ENCODE measurements at regions not wholly inside any gene's neighbourhood (a gene's known extent, or its start where the extent isn't known, plus 50 kb on each side); places are given as distances from the start of the nearest gene placed in this dataset.

- H3K9me3 ChIP-seq (ENCODE audit: control extremely low read depth in 1 of 5, control insufficient read depth in 4 of 5, insufficient read depth in 2 of 5, low read depth in 1 of 5, low read length in 4 of 5) = no peaks in the 10 kb centered on the region
- WGBS (ENCODE audit: insufficient coverage) = 82% methylated on average over 2 of the region's 6 CpGs
- no peak overlapping the region for H3K4me3 ChIP-seq (ENCODE audit: control insufficient read depth in 1 of 7, extremely low read depth in 1 of 7, insufficient read depth in 4 of 7, low read depth in 2 of 7, low read length in 6 of 7)
- no peak for DNase-seq
- no peaks in the 10 kb centered on the region for H3K36me3 ChIP-seq (ENCODE audit: control insufficient read depth in 4 of 4, insufficient read depth in 4 of 4, low read length in 3 of 4)
- H3K4me1 ChIP-seq (ENCODE audit: control extremely low read depth in 1 of 4, control insufficient read depth in 4 of 4, insufficient read depth in 4 of 4, low read length in 3 of 4) = no peaks in the 10 kb centered on the region
- ChIA-PET POLR2A (no interaction called here), CTCF (no interaction called here)
- no peak overlapping the region for H3K27ac ChIP-seq (ENCODE audit: insufficient read depth in 1 of 2, low read depth in 1 of 2, low read length in 2 of 2, poor library complexity in 1 of 2, severe bottlenecking in 2 of 2)
- no peaks in the 10 kb centered on the region for H3K27me3 ChIP-seq (replicated peaks in 2 of 5; ENCODE audit: control insufficient read depth in 4 of 5, insufficient read depth in 5 of 5, low read length in 4 of 5)
Observed at GRCh38 chr2:150222379-150222778, 265.1 kb downstream of the RND3 start.

- POLR2A ChIA-PET = no interaction called here
- Histone ChIP-seq H3K9me3 (ENCODE audit: control extremely low read depth in 1 of 5, control insufficient read depth in 4 of 5, insufficient read depth in 2 of 5, low read depth in 1 of 5, low read length in 4 of 5) (no peaks in the 10 kb centered on the region), H3K4me3 (ENCODE audit: control insufficient read depth in 1 of 7, extremely low read depth in 1 of 7, insufficient read depth in 4 of 7, low read depth in 2 of 7, low read length in 6 of 7) (no peak overlapping the region), H3K27me3 (replicated peaks in 2 of 5; ENCODE audit: control insufficient read depth in 4 of 5, insufficient read depth in 5 of 5, low read length in 4 of 5) (no peaks in the 10 kb centered on the region), H3K27ac (ENCODE audit: insufficient read depth in 1 of 2, low read depth in 1 of 2, low read length in 2 of 2, poor library complexity in 1 of 2, severe bottlenecking in 2 of 2) (no peak overlapping the region), H3K4me1 (ENCODE audit: control extremely low read depth in 1 of 4, control insufficient read depth in 4 of 4, insufficient read depth in 4 of 4, low read length in 3 of 4) (no peaks in the 10 kb centered on the region), H3K36me3 (ENCODE audit: control insufficient read depth in 4 of 4, insufficient read depth in 4 of 4, low read length in 3 of 4) (no peaks in the 10 kb centered on the region)
- 86% methylated on average over 1 of the region's 2 CpGs for WGBS (ENCODE audit: insufficient coverage)
- DNase-seq = no peak
- CTCF ChIA-PET = no interaction called here
Observed at GRCh38 chr2:150219861-150220260, 267.6 kb downstream of the RND3 start.

- H3K9me3 ChIP-seq (ENCODE audit: control extremely low read depth in 1 of 5, control insufficient read depth in 4 of 5, insufficient read depth in 2 of 5, low read depth in 1 of 5, low read length in 4 of 5) = no peaks in the 10 kb centered on the region
- WGBS (ENCODE audit: insufficient coverage) = no CpG with 5 or more reads among the region's 1 CpG
- H3K36me3 ChIP-seq (ENCODE audit: control insufficient read depth in 4 of 4, insufficient read depth in 4 of 4, low read length in 3 of 4) = no peaks in the 10 kb centered on the region
- no peak overlapping the region for H3K4me3 ChIP-seq (ENCODE audit: control insufficient read depth in 1 of 7, extremely low read depth in 1 of 7, insufficient read depth in 4 of 7, low read depth in 2 of 7, low read length in 6 of 7)
- CTCF ChIA-PET = no interaction called here
- no peak overlapping the region for H3K27ac ChIP-seq (ENCODE audit: insufficient read depth in 1 of 2, low read depth in 1 of 2, low read length in 2 of 2, poor library complexity in 1 of 2, severe bottlenecking in 2 of 2)
- no peaks in the 10 kb centered on the region for H3K4me1 ChIP-seq (ENCODE audit: control extremely low read depth in 1 of 4, control insufficient read depth in 4 of 4, insufficient read depth in 4 of 4, low read length in 3 of 4)
- no peak for DNase-seq
- POLR2A ChIA-PET = no interaction called here
- no peaks in the 10 kb centered on the region for H3K27me3 ChIP-seq (replicated peaks in 2 of 5; ENCODE audit: control insufficient read depth in 4 of 5, insufficient read depth in 5 of 5, low read length in 4 of 5)
Observed at GRCh38 chr2:150215041-150215440, 272.4 kb downstream of the RND3 start.

- ChIA-PET POLR2A (no interaction called here), CTCF (no interaction called here)
- Histone ChIP-seq H3K27me3 (replicated peaks in 2 of 5; ENCODE audit: control insufficient read depth in 4 of 5, insufficient read depth in 5 of 5, low read length in 4 of 5) (no peaks in the 10 kb centered on the region), H3K9me3 (ENCODE audit: control extremely low read depth in 1 of 5, control insufficient read depth in 4 of 5, insufficient read depth in 2 of 5, low read depth in 1 of 5, low read length in 4 of 5) (no peaks in the 10 kb centered on the region), H3K4me1 (ENCODE audit: control extremely low read depth in 1 of 4, control insufficient read depth in 4 of 4, insufficient read depth in 4 of 4, low read length in 3 of 4) (no peaks in the 10 kb centered on the region), H3K27ac (ENCODE audit: insufficient read depth in 1 of 2, low read depth in 1 of 2, low read length in 2 of 2, poor library complexity in 1 of 2, severe bottlenecking in 2 of 2) (no peak overlapping the region), H3K4me3 (ENCODE audit: control insufficient read depth in 1 of 7, extremely low read depth in 1 of 7, insufficient read depth in 4 of 7, low read depth in 2 of 7, low read length in 6 of 7) (no peak overlapping the region), H3K36me3 (ENCODE audit: control insufficient read depth in 4 of 4, insufficient read depth in 4 of 4, low read length in 3 of 4) (no peaks in the 10 kb centered on the region)
- no peak for DNase-seq
- WGBS (ENCODE audit: insufficient coverage) = 0% methylated on average over 1 of the region's 1 CpG
Observed at GRCh38 chr2:150214626-150215025, 272.8 kb downstream of the RND3 start.

- Histone ChIP-seq H3K27ac (ENCODE audit: insufficient read depth in 1 of 2, low read depth in 1 of 2, low read length in 2 of 2, poor library complexity in 1 of 2, severe bottlenecking in 2 of 2) (no peak overlapping the region), H3K4me1 (ENCODE audit: control extremely low read depth in 1 of 4, control insufficient read depth in 4 of 4, insufficient read depth in 4 of 4, low read length in 3 of 4) (no peaks in the 10 kb centered on the region), H3K4me3 (ENCODE audit: control insufficient read depth in 1 of 7, extremely low read depth in 1 of 7, insufficient read depth in 4 of 7, low read depth in 2 of 7, low read length in 6 of 7) (no peak overlapping the region), H3K36me3 (ENCODE audit: control insufficient read depth in 4 of 4, insufficient read depth in 4 of 4, low read length in 3 of 4) (no peaks in the 10 kb centered on the region), H3K9me3 (ENCODE audit: control extremely low read depth in 1 of 5, control insufficient read depth in 4 of 5, insufficient read depth in 2 of 5, low read depth in 1 of 5, low read length in 4 of 5) (no peaks in the 10 kb centered on the region), H3K27me3 (replicated peaks in 2 of 5; ENCODE audit: control insufficient read depth in 4 of 5, insufficient read depth in 5 of 5, low read length in 4 of 5) (no peaks in the 10 kb centered on the region)
- ChIA-PET CTCF (interaction anchor here (1.4 kb wide), 1 partner anchor 14 kb away, joined by 5 read pairs; no protein-coding TSS in a partner anchor), POLR2A (no interaction called here)
- DNase-seq = no peak
- WGBS (ENCODE audit: insufficient coverage) = 56% methylated on average over 3 of the region's 4 CpGs
Observed at GRCh38 chr2:150212722-150213171, 274.7 kb downstream of the RND3 start.

GRCh38 chr2:150211164-150211631 is 276.3 kb downstream of the RND3 start:
- ChIA-PET CTCF (no interaction called here), POLR2A (no interaction called here)
- no peak for DNase-seq
- H3K4me1 ChIP-seq (ENCODE audit: control extremely low read depth in 1 of 4, control insufficient read depth in 4 of 4, insufficient read depth in 4 of 4, low read length in 3 of 4) = no peaks in the 10 kb centered on the region
- no peak overlapping the region for H3K4me3 ChIP-seq (ENCODE audit: control insufficient read depth in 1 of 7, extremely low read depth in 1 of 7, insufficient read depth in 4 of 7, low read depth in 2 of 7, low read length in 6 of 7)
- no peaks in the 10 kb centered on the region for H3K9me3 ChIP-seq (ENCODE audit: control extremely low read depth in 1 of 5, control insufficient read depth in 4 of 5, insufficient read depth in 2 of 5, low read depth in 1 of 5, low read length in 4 of 5)
- H3K27me3 ChIP-seq (replicated peaks in 2 of 5; ENCODE audit: control insufficient read depth in 4 of 5, insufficient read depth in 5 of 5, low read length in 4 of 5) = no peaks in the 10 kb centered on the region
- H3K36me3 ChIP-seq (ENCODE audit: control insufficient read depth in 4 of 4, insufficient read depth in 4 of 4, low read length in 3 of 4) = no peaks in the 10 kb centered on the region
- no peak overlapping the region for H3K27ac ChIP-seq (ENCODE audit: insufficient read depth in 1 of 2, low read depth in 1 of 2, low read length in 2 of 2, poor library complexity in 1 of 2, severe bottlenecking in 2 of 2)

- CTCF ChIA-PET = no interaction called here
- no peak overlapping the region for H3K27ac ChIP-seq (ENCODE audit: insufficient read depth in 1 of 2, low read depth in 1 of 2, low read length in 2 of 2, poor library complexity in 1 of 2, severe bottlenecking in 2 of 2)
- no peaks in the 10 kb centered on the region for H3K36me3 ChIP-seq (ENCODE audit: control insufficient read depth in 4 of 4, insufficient read depth in 4 of 4, low read length in 3 of 4)
- POLR2A ChIA-PET = no interaction called here
- DNase-seq = no peak
- no peaks in the 10 kb centered on the region for H3K27me3 ChIP-seq (replicated peaks in 2 of 5; ENCODE audit: control insufficient read depth in 4 of 5, insufficient read depth in 5 of 5, low read length in 4 of 5)
- H3K4me3 ChIP-seq (ENCODE audit: control insufficient read depth in 1 of 7, extremely low read depth in 1 of 7, insufficient read depth in 4 of 7, low read depth in 2 of 7, low read length in 6 of 7) = no peak overlapping the region
- no peaks in the 10 kb centered on the region for H3K4me1 ChIP-seq (ENCODE audit: control extremely low read depth in 1 of 4, control insufficient read depth in 4 of 4, insufficient read depth in 4 of 4, low read length in 3 of 4)
- no peaks in the 10 kb centered on the region for H3K9me3 ChIP-seq (ENCODE audit: control extremely low read depth in 1 of 5, control insufficient read depth in 4 of 5, insufficient read depth in 2 of 5, low read depth in 1 of 5, low read length in 4 of 5)
- no CpG with 5 or more reads among the region's 2 CpGs for WGBS (ENCODE audit: insufficient coverage)
Observed at GRCh38 chr2:150209746-150210145, 277.7 kb downstream of the RND3 start.

Measured in common myeloid progenitor, CD34-positive (primary cell).